ENCODE measurements at regions not wholly inside any gene's neighbourhood (a gene's known extent, or its start where the extent isn't known, plus 50 kb on each side); places are given as distances from the start of the nearest gene placed in this dataset.

DNA sequence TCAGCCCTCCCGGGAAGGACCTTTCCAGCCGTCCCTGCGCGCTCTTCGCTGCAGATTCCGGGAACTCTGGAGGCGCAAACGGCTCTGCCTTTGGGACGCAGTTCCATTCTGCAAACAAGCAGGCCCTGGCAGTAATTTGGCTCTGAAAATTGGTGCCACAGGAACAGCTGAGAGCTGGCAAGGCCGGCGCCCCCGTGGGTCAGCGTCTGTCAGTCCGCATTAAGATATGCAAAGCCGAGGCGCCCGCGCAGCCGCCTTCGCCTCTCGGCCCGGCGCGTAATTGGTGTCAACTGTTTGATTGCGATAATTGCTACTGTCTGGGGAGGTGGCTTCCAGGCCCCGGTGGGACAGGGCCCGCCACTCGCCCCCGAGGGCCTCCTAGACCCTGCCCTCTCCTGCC is 73.6 kb downstream of the NCR2 start:
- TF ChIP-seq CTCF (IDR thresholded peaks at IDR 0.05; ENCODE audit: insufficient read depth, low read length, poor library complexity, severe bottlenecking) (no peak), EZH2phosphoT487 (conservative IDR thresholded peaks at IDR 0.05; ENCODE audit: low read length) (no peak)
